DMS153 treated with DMSO at 0.1 percent for 48 hours (cell line): ENCODE measurements at regions not wholly inside any gene's neighbourhood (a gene's known extent, or its start where the extent isn't known, plus 50 kb on each side); places are given as distances from the start of the nearest gene placed in this dataset.
"Not testable (repeated sequence)": the region's sequence is repeated elsewhere in the genome, so short reads cannot be mapped to it uniquely, and the experiment has no call there.

Source experiments
- DNase-seq: peaks from one replicate; lab custom pipeline; 2025; ENCODE audit not compliant: unreplicated experiment; lab: John Stamatoyannopoulos, UW

- no peak for DNase-seq
Observed at GRCh38 chr9:26176628-26177027, 498.4 kb upstream of the TUSC1 start.

- no peak for DNase-seq
Observed at GRCh38 chr9:26175264-26175663, 497.0 kb upstream of the TUSC1 start.

GRCh38 chr9:26172301-26172700, 494.1 kb upstream of the TUSC1 start:
- DNase-seq = no peak

- no peak for DNase-seq
Observed at GRCh38 chr9:26171691-26172090, 493.4 kb upstream of the TUSC1 start.

GRCh38 chr9:26170190-26170589, 491.9 kb upstream of the TUSC1 start:
- DNase-seq = no peak

GRCh38 chr9:26169708-26170107, 491.5 kb upstream of the TUSC1 start:
- DNase-seq = no peak

GRCh38 chr9:26166537-26166936, 488.3 kb upstream of the TUSC1 start:
- DNase-seq = no peak

- DNase-seq = no peak
Observed at GRCh38 chr9:26165426-26165825, 487.2 kb upstream of the TUSC1 start.

- DNase-seq = no peak
Observed at GRCh38 chr9:26163931-26164330, 485.7 kb upstream of the TUSC1 start.

- DNase-seq = no peak
Observed at GRCh38 chr9:26159575-26160392, 481.5 kb upstream of the TUSC1 start.

- no peak for DNase-seq
Observed at GRCh38 chr9:26158631-26159150, 480.4 kb upstream of the TUSC1 start.

GRCh38 chr9:26157411-26157810, 479.2 kb upstream of the TUSC1 start:
- no peak for DNase-seq

- no peak for DNase-seq
Observed at GRCh38 chr9:26152350-26152749, 474.1 kb upstream of the TUSC1 start.

GRCh38 chr9:26148128-26148527, 469.9 kb upstream of the TUSC1 start:
- no peak for DNase-seq

GRCh38 chr9:26145938-26146337, 467.7 kb upstream of the TUSC1 start:
- no peak for DNase-seq

- no peak for DNase-seq
Observed at GRCh38 chr9:26142631-26143030, 464.4 kb upstream of the TUSC1 start.

GRCh38 chr9:26142201-26142600, 464.0 kb upstream of the TUSC1 start:
- DNase-seq = no peak

- no peak for DNase-seq
Observed at GRCh38 chr9:26133537-26133936, 455.3 kb upstream of the TUSC1 start.

GRCh38 chr9:26132746-26133312, 454.6 kb upstream of the TUSC1 start:
- no peak for DNase-seq

- DNase-seq = no peak
Observed at GRCh38 chr9:26131886-26132285, 453.6 kb upstream of the TUSC1 start.

- DNase-seq = no peak
Observed at GRCh38 chr9:26129217-26129616, 451.0 kb upstream of the TUSC1 start.

GRCh38 chr9:26125693-26126092, 447.4 kb upstream of the TUSC1 start:
- DNase-seq = no peak

- DNase-seq = not testable (repeated sequence)
Observed at GRCh38 chr9:26116085-26116484, 437.8 kb upstream of the TUSC1 start.
